ENCODE measurements at regions not wholly inside any gene's neighbourhood (a gene's known extent, or its start where the extent isn't known, plus 50 kb on each side); places are given as distances from the start of the nearest gene placed in this dataset.
"Not testable (repeated sequence)": the region's sequence is repeated elsewhere in the genome, so short reads cannot be mapped to it uniquely, and the experiment has no call there.

DNA sequence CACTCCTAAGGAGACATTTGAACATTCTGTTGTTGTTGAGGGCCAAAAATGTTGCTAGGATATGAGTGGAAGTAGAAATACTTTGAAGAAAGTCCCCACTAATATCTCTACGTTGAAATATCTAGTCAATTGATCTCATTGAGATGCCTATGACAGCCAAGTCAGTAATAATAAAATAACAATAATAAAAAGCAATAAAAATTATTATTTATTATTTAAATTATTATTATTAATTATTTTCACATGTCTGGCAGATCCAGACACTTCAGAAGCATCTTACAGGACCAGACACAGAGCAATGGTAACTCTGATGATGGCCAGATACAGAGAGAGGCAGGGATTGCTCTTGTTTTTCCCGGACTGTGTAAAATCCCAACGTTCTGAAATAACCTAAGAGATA, 143.5 kb upstream of the PALMD start:
- DNase-seq = no peak

- no peak for DNase-seq
These were observed 142.6 kb upstream of the PALMD start for GRCh38 chr1:99503276-99503747.

- DNase-seq = no peak
These were observed 141.6 kb upstream of the PALMD start for GRCh38 chr1:99504287-99504686.

DNA sequence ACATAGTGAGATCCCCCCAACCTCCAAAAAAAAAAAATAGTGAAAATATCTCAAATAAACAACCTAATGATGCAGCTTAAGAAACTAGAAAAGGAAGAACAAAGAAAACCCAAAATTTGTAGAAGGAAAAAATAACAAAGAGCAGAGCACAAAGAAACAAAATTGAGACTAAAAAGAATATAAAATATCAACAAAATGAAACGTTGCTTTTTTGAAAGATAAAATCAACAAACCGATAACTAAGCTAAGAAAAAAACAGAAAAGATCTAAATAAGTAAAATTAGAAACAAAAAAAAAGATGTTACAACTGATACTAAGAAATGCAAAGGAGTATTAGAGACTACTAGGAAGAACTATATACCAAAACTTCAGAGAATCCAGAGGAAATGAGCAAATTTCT, 139.3 kb upstream of the PALMD start:
- no peak for DNase-seq

DNA sequence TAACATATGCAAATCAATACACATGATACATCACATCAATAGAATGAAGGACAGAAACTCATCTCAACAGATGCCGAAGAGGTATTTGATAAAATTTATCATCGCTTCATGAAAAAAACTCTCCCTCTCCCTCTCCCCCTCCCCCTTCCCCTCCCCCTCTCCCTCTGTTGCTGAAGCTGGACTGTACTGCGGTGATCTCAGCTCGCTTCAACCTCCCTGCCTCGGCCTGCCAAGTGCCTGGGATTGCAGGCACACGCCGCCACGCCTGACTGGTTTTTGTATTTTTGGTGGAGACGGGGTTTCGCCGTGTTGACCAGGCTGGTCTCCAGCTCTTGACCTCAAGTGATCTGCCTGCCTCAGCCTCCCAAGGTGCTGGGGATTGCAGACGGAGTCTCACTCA, 138.5 kb upstream of the PALMD start:
- not testable (repeated sequence) for DNase-seq

DNA sequence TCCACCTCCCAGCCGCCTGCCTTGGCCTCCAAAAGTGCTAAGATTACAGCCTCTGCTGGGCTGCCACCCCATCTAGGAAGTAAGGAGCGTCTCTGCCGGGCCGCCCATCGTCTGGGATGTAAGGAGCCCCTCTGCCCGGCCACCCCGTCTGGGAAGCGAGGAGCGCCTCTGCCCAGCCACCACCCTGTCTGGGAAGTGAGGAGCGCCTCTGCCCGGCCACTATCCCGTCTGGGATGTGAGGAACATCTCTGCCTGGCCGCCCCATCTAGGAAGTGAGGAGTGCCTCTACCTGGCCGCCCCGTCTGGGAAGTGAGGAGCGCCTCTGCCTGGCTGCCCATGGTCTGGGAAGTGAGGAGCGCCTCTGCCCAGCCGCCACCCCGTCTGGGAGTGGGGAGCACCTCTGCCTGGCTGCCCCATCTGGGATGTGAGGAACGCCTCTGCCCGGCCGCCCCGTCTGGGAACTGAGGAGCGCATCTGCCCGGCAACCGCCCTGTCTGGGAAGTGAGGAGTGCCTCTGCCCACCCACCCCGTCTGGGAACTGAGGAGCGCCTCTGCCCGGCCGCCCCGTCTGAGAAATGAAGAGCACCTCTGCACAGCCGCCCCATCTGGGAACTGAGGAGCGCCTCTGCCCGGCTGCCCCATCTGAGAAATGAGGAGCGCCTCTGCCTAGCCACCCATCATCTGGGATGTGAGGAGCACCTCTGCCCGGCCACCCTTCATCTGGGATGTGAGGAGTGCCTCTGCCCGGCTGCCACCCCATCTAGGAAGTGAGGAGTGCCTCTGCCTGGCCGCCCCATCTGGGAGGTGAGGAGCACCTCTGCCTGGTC, 137.8 kb upstream of the PALMD start:
- DNase-seq = no peak

GRCh38 chr1:99508733-99509445, 137.0 kb upstream of the PALMD start:
- not testable (repeated sequence) for DNase-seq

DNA sequence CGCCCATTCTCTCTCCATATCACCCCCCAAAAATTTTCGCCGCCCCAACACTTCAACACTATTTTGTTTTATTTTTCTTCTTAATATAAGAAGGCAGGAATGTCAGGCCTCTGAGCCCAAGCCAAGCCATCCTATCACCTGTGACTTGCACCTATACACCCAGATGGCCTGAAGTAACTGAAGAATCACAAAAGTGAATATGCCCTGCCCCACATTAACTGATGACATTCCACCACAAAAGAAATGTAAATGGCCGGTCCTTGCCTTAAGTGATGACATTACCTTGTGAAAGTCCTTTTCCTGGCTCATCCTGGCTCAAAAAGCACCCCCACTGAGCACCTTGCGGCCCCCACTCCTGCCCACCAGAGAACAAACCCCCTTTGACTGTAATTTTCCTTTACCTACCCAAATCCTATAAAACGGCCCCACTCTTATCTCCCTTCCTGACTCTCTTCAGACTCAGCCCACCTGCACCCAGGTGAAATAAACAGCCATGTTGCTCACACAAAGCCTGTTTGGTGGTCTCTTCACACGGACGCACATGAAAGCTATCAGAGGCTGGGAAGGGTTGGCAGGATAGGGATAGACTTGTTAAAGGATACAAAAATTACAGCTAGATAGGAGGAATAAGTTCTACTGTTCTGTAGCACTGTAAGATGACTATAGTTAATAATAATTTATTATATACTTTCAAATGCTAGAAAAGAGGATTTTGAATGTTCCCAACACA, 130.9 kb upstream of the PALMD start:
- DNase-seq = not testable (repeated sequence)

- DNase-seq = no peak
These were observed 129.8 kb upstream of the PALMD start for GRCh38 chr1:99516141-99516540.

- no peak for DNase-seq
These were observed 125.8 kb upstream of the PALMD start for GRCh38 chr1:99520121-99520520.

GRCh38 chr1:99525331-99525730, 120.6 kb upstream of the PALMD start:
- no peak for DNase-seq

DNA sequence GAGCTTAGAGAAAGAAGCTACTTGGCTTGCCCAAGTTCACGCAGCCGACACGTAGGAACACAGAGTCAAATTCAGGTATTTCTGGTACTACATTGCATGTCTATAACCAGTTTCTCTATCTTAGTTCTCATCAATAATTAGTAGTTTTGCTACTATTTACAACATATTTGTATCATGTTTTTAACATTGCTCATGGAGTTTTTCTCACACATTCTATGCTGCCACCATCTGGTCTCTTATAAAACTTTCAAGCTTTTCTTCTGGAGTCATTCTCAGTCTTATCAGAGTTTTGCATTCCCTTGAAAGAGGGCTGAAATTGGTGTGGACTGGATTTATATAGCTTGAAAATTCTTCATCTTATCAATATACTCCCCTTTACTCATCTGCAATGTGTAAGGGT, 118.8 kb upstream of the PALMD start:
- DNase-seq = no peak

DNA sequence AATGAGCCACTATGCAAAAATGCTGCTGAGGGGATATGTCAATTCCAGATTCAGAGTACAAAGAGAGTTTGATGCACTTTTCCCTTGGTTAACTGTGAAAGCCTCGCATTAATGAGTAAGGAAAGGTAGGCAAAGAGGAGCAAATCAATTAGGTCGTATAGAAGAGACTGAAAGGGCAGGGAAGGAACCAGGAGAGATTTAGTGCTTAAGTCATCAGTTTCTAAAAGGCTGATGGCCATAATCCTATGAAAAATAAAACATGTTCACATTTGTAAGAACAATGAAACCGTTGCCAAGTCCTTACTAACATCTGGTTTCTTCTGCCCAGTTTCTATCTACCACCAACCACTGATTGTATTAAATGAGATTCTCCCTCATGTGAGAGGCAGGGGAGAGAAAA, 118.4 kb upstream of the PALMD start:
- DNase-seq = no peak

DNA sequence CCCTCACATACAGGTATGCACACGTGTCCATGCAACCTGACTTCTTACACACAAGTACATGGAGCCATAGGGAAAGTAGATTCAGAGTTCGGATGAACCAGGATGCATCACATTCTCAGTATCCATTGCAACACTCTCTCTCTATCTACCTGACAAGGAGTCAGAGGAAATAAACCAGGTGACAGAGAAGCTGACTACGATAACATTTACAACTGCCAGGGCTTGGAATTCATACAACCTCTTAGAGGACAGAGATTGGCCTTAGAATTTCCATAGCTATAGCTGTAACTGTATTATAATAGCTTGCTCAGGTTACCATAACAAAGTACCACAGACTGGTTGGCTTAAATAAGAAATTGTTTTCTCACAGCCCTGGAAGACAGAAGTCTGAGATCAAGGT, 116.9 kb upstream of the PALMD start:
- no peak for DNase-seq

DNA sequence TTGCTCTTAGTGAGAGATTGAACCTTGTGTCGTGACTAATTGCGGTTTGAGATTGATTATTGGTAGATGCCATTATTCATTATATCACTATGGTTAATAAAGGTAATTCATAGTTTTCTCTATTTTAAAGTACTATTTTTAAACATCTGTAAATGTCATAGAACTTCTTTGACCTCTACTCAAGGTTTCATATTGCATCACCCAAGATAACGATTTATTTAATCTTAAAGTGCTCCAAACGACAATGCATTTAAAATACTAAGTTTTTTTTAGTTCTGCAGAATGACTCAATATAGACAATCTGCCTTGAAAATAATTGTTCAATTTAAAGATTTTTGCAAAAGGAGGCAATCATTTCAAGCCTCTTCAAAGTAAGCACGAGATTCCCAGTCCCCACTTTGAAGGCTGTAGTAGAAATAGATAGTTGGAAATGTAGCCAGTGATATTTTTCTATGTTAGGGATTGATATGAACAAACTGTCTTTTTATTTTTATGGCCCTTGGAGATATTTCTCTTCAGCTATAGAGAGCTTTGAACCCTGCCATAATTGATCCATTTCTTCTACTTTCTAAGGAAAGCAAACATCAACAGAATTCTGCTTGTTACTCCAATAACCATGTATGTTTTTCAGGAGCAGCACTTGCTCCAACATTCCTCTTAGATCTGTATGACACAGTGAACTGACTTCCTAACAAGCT, 114.2 kb upstream of the PALMD start:
- no peak for DNase-seq

GRCh38 chr1:99532276-99532580, 113.7 kb upstream of the PALMD start:
- no peak for DNase-seq

DNA sequence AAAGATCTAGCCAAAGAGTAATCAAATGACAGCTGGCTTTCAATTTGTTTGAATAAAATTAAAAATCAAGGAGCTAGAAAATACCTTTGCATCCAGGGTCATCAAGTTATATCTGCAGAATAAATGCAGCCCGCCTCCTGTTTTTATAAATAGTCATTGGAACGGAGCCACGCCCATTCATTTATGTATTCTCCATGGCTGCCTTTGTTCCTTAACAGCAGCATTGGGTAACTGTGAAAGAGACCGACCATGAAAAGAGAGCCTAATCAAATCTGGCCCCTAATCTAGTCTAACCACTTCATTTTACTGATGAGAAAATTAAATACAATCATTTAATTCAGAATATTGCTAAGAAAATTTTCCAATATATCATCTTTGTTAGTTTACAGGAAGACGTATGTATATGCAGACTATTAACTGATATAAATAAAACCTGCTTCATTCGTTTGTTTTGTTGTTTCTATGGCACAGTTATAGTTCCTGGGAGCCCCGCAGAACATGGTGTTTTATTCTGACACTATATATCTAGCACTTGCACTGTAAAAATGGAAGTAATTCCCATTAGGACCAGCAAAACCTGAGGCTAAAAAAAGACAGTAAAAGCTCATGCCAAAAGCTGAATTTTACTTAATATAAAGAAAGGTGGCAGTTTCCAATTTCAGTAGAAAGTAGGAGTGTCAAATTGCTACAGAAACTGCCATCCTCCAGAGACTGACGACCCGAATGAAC, 111.8 kb upstream of the PALMD start:
- no peak for DNase-seq

DNA sequence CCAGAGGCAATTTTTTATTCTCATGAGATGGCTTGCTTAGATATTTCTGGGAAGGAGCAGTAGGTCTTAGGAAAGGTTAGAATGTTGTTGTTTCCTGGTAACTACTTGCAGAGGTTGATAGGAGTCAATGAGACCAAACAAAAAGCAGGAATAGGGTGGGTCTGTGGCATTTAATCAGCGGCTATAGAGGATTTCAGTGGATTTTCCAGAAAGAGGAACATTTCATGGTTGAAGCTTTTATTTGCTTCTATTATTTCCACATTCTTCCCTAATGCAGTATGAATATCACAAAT, 111.3 kb upstream of the PALMD start:
- no peak for DNase-seq

DNA sequence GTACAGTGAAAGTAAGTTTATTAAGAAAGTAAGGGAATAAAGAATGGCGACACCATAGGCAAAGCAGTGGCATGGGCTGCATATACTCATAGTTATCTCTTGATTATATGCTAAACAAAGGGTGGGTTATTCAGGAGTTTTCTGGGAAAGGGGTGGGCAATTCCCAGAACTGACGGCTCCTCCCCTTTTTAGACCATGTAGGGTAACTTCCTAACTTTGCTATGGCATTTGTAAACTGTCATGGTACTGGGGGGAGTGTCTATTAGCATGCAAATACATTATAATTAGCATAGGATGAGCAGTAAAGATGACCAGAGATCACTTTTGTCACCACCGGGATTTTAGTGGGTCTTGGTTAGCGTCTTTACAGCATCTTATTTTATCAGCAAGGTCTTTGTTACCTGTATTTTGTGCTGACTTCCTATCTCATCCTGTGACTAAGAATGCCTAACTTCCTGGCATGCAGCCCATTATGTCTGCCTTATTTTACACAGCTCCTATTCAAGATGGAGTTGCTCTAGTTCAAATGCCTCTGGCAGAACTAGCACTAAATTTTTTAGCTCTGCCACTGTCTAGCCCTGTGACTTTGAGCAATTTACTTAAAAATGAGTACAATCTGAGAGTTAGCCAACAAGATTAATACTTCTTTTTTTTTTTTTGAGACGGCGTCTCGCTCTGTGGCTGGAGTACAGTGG, 110.3 kb upstream of the PALMD start:
- no peak for DNase-seq

DNA sequence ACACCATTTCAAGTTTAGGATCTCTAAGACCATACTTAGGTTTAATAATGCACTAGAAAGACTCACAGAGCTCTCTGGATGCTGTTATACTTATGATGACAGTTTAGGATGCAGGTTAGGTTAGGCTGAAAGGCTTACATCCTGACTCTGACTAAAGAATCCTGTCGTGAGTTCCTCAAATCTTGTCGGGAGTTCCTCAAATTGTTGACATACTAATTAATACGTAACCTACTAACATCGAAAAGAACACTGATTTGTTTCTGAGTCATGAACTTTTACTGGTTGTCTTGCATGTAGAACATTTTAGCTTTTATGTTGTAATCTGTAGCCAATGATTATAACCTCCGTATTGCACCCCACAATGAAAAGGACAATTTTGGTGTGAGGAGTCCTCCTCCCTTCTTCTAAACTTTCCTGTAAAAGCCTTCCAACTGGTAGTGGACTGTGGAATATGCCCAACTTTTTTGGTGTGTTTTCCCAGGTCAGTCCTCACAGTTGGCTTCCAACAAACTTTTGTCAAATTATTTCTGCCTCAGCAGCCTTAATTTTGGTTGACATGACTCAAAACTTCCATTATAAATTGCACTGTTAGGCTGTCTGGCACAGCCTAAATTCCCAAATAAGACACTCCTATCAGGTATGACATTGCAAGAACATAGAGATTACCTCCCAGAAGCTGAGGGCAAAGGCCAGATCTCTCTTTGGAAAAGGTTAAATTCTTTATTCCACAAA, 107.9 kb upstream of the PALMD start:
- no peak for DNase-seq

DNA sequence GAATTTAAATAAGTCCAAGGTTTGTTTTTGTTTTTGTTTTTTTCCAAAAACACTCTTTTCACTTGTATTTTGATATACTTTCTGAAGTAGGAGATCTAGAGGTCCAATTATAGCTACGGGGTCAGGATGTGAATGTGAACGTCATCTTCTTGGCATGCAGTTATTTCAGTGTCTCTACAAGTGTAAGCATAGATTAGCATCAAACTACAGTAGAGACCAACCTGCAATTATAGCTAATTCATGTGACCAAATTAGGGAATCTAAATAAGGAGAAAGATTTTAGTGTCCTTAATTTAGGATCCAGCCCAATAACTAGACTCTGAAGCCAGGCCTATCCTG, 107.3 kb upstream of the PALMD start:
- DNase-seq = no peak

DNA sequence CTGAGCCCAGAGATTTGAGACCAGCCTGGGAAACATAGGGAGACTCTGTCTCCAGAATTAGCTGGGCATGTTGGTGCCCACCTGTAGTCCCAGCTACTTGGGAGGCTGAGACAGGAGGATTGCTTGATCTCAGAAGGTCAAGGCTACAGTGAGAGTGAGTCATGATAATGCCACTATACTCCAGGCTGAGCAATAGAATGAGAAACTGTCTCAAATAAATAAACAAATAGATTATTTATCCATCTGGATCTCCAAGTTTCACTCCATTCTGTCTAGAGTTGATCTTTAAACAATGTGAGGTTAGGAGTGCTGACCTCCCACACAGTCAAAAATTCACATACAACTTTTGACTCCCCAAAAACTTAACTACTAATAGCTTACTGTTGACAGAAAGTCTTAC, 106.8 kb upstream of the PALMD start:
- no peak for DNase-seq
